HG03025 (cell line): ENCODE measurements at regions not wholly inside any gene's neighbourhood (a gene's known extent, or its start where the extent isn't known, plus 50 kb on each side); places are given as distances from the start of the nearest gene placed in this dataset.

Experiments used
- ATAC-seq: cut with Tn5 transposase; IDR thresholded peaks from one replicate; pipeline ENCODE4 v1.9.1; 2021; ENCODE audit warnings: mild to moderate bottlenecking, moderate library complexity; ENCODE audit not compliant: unreplicated experiment, low FRiP score

DNA sequence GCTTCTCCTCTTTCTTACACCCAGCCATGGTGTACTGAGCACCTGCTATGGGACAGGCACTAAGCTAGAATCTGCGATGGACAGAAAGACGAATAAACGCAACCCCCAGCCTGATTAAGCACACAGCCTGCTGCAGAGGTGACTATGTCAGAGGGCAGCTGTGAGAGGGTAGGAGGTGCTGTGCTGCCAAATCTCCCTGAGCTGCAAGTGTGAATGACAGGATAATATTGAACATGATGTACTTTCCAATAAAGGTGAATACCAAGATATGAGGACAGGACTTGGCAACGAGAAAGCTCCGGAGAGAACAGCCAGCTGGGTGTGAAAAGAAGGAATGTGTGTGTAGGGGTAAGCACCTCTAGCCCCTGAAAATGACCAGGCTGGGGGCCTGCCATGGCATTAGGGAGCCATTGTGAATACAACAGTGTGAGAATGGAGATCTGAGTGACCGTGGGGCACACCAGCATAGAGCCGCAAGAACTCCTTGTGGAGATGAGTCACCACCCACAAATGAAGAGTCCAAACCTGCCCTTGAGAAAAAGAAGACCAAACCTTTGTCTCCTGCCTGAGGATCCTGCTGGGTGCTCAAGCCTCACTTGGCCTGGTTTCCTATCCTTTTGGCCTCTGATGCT lies 83.0 kb upstream of the ATF3 start:
- ATAC-seq = no peak

DNA sequence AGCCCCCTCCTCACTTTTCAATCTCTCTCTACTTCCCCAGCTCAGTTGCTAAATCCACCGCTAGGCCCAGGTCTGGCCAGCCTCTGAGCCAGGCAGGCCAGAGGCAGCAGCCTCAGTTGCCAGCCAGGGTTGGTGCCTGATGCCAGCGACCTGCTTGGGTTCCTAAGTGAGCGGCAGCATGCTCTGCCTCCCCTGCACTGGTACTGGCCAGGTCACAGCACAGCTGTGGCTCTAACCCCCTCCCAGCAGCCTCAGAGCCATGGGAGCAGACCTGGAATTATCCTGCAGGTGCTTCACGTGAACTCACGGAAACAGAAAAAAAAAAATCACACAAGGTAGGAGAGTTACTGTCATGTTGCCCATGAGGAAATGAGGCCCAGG lies 82.5 kb upstream of the ATF3 start:
- no peak for ATAC-seq

DNA sequence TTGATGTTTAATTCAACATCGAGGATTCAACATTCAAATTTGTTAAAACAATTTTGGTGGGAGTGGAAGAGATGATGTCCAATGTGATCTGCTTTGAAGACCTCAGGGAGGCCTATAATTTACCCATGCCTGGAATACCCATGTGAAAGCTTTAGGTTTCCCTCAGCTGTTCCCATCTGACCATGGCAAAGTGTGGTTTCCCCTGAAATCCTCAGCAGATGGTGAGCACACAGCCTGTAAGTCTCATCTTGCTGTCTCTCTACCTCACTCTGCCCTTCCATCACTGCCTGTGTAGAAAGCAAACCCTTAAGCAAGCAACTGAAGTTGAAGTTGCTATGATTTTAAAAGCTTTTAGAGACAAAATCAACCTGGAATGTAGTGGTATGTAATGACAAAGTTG lies 80.1 kb upstream of the ATF3 start:
- ATAC-seq = no peak

DNA sequence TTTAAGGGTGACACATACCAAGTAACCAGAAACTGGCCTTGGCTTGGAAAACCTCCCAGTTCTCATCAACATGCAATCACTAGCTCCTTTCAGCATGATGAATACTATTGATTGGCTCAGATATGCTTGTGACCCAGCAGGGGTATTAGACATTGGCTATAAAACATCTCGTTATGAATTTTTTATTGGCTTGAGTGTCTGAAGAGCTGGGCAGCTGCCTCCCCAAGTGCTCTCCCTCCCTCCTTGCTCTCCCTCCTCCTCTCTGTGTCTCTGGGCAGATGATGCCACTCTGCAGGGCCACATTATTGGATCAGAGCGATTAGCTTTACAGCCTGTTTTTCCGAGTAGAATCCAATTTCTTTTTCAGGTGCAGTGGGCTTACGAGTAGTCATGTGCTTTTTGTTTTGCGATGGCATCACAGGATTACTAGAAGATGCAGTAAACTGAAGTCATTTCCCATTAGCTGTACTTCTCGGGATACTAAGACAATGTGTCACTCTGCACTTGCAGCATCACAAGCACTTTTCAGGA lies 79.3 kb upstream of the ATF3 start:
- ATAC-seq = no peak

DNA sequence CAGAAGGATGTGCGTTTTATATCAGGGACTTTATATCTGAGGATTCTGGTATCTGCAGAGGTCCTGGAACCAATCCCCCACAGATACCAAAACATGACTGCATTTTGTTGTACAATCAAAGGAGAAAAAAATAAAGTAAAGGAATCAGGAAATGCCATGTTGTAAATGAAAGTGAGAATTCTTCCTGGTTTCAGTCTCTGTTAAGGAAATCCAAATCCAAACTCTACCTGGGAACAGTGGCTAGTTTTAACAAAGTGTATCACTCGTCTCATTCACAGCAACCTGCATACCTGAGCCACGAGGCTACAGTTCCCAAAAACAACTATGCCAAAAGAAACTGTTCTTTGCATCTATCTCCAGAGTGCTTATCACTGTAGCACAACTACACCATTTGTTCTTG lies 77.3 kb upstream of the ATF3 start:
- no peak for ATAC-seq

DNA sequence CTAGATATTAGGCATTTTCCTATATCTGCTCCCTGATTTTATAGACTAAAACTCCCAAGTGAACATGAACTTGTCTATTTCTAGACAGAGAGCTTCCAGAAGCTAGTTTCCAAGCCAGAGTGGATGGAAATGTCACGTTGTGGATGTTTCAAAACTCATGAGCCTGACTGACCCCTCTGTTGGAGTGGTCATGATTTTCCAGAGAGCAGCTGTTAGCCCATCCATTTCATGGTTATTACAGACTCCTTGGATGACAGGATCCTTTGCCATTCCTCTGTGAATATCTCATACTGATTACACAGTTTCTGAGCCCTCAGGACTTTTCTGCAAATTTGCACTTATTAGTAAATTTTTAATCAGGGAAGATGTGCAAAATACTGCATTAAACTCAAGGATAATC lies 76.8 kb upstream of the ATF3 start:
- no peak for ATAC-seq

DNA sequence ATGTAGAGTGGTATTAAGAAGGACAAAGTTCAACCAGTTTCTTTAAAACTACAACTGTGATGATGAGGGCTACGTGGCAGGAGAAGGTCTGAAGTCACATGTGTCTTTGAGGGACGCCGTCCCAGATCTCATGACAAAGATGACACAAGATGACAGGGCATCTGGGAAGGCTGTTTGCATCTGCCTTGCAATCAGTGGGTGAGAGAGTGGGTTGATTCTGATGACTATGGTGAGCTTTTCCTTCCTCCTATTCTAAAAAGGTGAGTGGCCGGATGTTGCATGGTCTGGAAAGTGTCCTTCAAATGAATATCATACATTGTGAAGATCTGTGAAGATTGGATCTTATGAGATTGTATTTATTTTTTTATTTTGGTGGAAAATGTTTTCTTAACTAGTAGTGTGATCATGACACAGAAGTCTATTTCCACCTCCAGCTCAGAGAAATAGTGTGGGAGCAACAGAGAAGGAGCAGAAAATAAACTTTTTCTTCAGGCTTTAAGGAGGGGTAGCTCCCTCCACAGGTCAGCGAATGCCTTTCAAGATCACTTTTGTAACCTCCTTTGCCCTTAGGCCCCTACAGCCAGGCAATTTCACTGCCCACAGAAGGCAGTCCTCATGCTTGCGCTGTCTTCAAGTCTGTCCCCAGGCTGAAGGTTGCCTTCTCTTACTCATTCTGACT lies 76.0 kb upstream of the ATF3 start:
- no peak for ATAC-seq

DNA sequence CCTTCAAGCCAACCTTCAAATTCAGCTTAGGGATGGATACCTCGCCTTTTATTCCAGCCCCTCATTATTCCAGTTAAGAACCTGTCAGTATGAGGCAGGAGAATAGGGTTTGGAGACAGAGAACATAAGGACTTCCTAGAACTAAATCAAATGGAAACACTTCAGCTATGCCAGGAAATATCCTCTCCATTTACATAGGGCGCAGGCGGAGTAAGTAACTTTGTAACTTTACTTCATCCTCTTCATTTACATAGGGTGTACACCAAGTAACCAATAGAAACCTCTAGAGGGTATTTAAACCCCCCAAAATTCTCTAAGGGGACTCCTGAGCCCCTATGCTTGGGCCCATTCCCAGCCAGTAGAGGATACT lies 75.4 kb upstream of the ATF3 start:
- ATAC-seq = no peak

DNA sequence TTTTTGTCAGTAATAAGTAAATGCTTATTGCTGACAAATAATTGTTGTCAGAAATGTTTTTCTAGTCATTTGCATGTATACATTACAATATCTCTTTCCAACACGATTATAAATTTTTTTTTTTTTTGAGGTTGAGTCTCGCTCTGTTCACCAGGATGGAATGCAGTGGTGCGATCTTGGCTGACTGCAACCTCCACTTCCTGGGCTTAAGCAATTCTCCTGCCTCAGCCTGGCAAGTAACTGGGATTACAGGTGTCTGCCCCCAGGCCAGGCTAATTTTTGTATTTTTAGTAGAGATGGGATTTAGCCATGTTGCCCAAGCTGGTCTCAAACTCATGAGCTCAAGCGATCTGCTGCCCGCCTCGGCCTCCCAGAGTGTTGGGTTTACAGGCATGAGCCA lies 72.0 kb upstream of the ATF3 start:
- no peak for ATAC-seq

DNA sequence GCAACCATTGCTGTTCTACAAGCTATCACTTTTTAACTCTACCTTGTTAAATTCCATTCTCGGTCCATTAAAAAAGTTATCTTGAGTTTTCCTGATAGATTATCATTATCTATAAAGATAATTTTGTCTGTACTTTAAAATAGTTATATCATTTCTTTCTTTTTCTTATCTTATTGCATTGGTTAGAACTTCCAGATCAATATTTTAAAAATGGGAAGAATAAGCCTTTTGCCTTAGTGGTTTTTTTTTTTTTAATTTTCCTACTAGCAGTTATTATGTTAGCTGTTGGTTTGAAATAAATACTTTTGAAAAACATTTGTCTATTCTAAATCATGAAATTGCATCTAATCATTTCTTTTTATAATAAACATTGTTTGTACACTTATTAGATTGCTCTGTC lies 71.0 kb upstream of the ATF3 start:
- ATAC-seq = no peak

DNA sequence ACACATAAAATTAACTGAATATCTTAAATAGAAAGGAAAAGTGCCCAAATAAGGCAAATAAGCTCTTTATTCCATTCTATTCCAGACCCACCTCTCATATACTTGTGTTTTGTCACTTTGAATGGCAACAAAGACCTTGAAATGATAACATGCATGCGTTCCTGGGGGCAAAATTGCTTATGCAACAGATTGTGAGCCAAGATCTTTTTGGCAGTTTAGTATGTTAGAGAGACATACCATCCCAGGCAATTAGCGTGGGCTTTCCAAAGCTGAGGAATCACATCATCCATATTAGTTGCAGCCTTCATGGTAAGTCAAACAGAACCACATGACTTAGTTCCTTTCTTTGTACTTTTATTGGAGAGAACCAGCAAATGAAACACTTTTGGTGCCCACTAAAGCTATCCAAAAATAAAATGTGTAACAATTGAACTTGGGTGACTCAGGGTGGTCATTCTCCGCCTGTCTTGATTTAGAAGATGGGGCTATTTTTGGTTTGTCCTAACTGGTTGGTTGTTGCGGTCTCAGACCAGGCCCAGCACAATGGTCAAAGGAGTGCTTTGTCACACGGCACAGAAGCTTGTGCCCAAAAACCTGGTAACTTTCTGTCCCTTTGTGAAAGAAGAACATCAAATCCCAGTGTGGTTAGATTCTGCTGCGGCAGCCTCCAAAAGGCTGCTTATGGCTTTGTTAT lies 68.7 kb upstream of the ATF3 start:
- ATAC-seq = no peak

DNA sequence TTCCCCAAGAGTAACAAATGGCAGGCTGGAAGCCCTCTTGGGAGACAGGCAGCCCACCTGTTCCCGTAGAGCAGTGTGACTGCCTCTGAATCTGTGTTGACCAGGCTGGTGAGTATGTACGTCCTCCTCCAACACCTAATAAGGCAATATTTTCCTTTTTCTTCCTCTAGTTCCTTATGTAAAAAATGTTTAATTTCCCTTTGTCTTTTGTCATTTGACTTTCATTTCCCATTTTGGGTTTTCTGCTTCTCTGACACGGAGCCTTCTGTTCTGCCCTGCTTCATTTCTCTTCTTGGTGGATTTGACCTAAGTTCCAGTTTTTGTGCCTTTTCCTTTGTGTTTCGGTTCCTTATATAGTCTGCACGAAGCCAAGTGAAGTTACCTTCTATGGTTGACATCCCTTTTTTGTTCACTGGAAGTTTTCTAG lies 65.8 kb upstream of the ATF3 start:
- ATAC-seq = no peak

DNA sequence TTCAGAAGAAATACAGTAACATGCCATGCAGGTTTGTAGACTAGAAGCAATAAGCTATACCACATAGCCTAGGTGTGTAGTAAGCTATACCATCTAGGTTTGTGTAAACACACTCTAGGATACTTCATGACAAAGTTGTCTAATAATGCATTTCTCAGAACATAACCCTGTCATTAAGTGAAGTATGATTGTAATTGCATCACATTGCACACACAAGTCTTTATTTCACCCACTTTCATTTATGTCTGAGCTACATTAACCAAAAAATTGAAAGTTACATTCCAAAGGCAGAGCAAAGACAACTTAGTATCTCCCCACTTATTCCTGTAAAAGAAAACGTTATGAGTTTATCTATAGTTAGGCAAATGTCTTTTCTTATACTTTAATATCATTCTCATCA lies 64.5 kb upstream of the ATF3 start:
- ATAC-seq = no peak

DNA sequence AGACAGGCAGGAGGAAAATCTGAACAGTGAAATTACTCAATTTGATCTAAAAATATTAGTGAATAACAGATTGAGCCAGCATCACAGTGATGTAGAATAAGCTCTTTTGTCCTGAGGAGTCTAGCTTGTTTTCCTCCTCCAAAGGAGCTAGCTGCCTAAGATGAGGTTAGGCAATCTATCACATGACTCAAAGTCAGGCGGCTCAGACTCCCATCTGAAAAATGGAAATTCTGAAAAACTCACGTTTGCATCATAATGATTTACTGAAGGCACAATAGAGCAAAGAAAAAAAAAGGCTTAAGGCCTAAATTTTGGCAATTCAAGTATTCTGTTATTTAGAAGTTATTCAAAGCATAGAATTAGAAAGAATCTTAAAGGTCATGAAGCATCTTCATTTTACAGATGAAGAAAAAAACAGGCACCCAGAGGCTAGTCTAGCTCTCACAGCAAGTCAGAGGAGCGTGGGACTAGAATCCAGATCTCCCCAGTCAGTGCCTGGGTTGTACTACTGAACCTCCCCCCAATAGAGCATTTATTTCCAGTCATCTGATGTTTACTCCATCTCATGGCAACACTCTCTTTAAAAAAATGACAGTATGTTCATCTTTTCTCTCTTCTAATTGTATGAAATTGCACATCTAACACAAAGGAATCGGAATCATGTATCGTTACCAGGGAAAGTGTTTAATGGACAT lies 62.5 kb upstream of the ATF3 start:
- no peak for ATAC-seq

DNA sequence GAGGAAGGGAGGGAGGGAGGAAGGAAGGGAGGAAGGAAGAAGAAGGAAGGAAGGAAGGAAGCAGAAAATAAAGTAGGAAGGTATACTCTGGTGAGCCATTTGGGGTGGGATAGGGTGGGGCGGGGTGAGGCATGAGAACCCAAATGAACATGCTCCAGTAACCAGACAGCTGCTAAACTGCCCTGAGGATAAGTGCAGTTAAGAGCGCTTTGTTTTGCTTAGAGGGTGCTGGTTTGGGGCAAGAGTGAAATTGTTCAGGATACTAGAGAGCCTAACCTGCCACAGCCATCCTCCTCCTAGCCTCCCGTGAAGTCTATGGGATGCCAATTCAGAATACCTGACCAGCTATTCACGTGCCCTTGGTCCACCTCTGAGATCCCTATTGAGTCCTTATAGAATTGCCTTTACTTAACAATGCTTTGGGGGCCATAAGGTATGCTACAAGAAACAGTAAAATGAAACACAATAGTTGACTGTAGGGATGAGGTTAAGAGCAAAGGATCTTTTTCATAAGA lies 59.0 kb upstream of the ATF3 start:
- no peak for ATAC-seq

DNA sequence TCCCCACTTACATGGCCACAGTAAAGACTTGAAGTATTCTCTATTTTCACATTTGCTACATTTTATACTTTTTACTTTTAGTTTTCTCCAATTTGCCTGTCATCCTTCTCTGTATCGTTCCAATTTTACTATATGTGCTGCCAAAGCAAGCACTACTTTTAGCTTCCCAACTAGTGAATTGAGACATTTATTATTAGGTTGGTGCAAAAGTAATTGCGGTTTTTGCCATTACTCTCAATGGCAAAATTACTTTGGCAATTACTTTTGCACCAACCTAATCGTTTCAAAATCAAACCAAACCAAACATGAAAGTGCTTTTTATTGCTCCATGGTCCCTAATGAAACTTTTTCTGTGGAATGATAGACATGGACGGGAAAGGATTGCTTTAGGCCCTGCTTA lies 56.6 kb upstream of the ATF3 start:
- no peak for ATAC-seq

DNA sequence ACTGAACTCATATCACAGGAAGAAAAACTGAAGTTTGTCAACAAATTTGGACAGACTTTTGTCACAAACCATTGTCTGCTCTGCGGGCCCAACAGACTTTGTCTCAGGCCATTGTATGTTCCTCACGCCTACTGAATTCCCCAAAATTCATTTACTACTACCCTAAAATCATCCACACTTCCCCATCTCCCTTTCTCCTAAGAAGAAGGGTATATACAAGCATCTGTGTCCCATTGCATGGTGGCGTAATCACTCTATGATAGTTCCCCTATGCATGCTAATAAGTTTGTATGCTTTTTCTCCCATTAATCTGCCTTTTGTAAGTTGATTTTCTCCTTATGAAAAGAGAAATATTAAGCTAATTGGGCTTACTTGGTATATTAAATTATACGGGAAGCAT lies 54.9 kb upstream of the ATF3 start:
- ATAC-seq = no peak

DNA sequence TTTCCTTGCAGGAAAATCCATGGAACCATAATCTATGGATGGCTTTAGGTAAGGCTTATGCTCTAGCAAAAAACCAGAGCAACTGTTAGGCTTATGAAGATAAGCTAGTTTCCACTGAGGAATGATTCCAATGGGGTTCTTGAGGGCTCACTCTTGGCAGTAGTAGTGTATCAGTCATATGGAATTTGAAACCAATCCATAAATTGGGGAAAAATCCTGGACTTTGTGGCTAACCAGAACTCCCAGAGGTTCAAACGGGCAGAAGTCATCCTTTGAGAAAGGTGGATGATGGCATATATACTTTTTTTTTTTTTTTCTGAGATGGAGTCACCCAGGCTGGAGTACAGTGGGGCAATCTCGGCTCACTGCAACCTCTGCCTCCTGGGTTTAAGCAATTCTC lies 54.2 kb upstream of the ATF3 start:
- no peak for ATAC-seq

DNA sequence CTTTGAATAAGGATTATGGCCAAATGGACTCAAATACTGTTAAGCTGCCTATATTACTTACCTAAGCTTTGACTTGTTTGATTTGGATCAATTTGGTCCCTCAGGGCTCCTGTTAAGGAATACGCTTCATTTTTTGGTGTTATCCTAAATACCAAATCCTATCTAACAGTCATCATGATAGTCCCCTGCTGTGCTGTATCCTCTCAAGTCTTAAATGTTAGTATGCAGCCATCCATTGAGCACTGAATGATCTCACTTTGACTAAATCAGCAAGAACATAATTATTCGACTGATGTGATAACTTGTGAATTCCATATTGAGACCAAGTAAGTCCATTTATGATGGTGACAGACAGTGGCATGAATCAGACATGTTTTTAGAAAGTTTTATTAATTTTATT lies 53.1 kb upstream of the ATF3 start:
- ATAC-seq = no peak

DNA sequence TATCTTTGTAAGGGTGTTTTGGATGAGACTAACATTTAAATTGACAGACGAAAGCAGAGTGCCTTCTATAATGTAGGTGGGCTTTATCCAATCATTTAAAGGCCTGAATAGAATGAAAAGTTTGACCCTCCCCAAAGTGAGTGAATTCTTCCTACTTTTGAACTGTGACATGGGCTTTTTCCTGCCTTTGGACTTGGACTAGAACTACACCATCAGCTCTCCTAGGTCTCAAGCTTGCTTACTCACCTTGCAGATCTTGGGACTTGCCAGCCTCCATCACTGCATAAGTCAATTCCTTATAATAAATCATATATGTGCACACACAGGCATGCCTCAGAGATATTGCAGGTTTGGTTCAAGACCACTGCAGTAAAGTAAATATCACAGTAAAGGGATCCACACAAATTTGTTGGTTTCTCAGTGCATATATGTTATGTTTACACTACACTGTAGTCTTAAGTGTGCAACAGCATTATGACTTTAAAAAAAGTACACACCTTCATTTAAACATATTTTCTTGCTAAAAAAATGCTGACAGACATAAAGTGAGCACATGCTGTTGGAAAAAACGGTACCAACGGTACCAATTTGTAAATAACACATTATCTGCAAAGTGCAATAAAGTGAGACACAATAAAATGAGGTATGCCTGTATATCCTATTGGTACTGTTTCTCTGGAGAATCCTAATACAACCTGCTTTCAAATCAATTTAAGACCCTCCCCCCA lies 51.6 kb upstream of the ATF3 start:
- ATAC-seq = no peak
